H1 (cell line): ENCODE measurements at regions not wholly inside any gene's neighbourhood (a gene's known extent, or its start where the extent isn't known, plus 50 kb on each side); places are given as distances from the start of the nearest gene placed in this dataset.

Experiments used
- EGR1 ChIP-seq: IDR thresholded peaks from 2 replicates; pipeline ENCODE4 v1.6.1; 2011; ENCODE audit warnings: low read depth, low read length, borderline replicate concordance
- TF ChIP-seq, protein P1 (sequence below): IDR thresholded peaks from 2 replicates; pipeline ENCODE4 v1.6.1; 2012; ENCODE audit warnings: inconsistent platforms
- TF ChIP-seq, protein P2 (sequence below): fragments of 300-600 bp; sonication (generic); IDR thresholded peaks from 2 replicates; pipeline ENCODE4 v1.7.1; 2012; ENCODE audit warnings: low read length, moderate library complexity, mild to moderate bottlenecking, inconsistent platforms; ENCODE audit not compliant: insufficient replicate concordance

- TF ChIP-seq, protein P1, sequence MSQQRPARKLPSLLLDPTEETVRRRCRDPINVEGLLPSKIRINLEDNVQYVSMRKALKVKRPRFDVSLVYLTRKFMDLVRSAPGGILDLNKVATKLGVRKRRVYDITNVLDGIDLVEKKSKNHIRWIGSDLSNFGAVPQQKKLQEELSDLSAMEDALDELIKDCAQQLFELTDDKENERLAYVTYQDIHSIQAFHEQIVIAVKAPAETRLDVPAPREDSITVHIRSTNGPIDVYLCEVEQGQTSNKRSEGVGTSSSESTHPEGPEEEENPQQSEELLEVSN = no peak
- TF ChIP-seq, protein P2, sequence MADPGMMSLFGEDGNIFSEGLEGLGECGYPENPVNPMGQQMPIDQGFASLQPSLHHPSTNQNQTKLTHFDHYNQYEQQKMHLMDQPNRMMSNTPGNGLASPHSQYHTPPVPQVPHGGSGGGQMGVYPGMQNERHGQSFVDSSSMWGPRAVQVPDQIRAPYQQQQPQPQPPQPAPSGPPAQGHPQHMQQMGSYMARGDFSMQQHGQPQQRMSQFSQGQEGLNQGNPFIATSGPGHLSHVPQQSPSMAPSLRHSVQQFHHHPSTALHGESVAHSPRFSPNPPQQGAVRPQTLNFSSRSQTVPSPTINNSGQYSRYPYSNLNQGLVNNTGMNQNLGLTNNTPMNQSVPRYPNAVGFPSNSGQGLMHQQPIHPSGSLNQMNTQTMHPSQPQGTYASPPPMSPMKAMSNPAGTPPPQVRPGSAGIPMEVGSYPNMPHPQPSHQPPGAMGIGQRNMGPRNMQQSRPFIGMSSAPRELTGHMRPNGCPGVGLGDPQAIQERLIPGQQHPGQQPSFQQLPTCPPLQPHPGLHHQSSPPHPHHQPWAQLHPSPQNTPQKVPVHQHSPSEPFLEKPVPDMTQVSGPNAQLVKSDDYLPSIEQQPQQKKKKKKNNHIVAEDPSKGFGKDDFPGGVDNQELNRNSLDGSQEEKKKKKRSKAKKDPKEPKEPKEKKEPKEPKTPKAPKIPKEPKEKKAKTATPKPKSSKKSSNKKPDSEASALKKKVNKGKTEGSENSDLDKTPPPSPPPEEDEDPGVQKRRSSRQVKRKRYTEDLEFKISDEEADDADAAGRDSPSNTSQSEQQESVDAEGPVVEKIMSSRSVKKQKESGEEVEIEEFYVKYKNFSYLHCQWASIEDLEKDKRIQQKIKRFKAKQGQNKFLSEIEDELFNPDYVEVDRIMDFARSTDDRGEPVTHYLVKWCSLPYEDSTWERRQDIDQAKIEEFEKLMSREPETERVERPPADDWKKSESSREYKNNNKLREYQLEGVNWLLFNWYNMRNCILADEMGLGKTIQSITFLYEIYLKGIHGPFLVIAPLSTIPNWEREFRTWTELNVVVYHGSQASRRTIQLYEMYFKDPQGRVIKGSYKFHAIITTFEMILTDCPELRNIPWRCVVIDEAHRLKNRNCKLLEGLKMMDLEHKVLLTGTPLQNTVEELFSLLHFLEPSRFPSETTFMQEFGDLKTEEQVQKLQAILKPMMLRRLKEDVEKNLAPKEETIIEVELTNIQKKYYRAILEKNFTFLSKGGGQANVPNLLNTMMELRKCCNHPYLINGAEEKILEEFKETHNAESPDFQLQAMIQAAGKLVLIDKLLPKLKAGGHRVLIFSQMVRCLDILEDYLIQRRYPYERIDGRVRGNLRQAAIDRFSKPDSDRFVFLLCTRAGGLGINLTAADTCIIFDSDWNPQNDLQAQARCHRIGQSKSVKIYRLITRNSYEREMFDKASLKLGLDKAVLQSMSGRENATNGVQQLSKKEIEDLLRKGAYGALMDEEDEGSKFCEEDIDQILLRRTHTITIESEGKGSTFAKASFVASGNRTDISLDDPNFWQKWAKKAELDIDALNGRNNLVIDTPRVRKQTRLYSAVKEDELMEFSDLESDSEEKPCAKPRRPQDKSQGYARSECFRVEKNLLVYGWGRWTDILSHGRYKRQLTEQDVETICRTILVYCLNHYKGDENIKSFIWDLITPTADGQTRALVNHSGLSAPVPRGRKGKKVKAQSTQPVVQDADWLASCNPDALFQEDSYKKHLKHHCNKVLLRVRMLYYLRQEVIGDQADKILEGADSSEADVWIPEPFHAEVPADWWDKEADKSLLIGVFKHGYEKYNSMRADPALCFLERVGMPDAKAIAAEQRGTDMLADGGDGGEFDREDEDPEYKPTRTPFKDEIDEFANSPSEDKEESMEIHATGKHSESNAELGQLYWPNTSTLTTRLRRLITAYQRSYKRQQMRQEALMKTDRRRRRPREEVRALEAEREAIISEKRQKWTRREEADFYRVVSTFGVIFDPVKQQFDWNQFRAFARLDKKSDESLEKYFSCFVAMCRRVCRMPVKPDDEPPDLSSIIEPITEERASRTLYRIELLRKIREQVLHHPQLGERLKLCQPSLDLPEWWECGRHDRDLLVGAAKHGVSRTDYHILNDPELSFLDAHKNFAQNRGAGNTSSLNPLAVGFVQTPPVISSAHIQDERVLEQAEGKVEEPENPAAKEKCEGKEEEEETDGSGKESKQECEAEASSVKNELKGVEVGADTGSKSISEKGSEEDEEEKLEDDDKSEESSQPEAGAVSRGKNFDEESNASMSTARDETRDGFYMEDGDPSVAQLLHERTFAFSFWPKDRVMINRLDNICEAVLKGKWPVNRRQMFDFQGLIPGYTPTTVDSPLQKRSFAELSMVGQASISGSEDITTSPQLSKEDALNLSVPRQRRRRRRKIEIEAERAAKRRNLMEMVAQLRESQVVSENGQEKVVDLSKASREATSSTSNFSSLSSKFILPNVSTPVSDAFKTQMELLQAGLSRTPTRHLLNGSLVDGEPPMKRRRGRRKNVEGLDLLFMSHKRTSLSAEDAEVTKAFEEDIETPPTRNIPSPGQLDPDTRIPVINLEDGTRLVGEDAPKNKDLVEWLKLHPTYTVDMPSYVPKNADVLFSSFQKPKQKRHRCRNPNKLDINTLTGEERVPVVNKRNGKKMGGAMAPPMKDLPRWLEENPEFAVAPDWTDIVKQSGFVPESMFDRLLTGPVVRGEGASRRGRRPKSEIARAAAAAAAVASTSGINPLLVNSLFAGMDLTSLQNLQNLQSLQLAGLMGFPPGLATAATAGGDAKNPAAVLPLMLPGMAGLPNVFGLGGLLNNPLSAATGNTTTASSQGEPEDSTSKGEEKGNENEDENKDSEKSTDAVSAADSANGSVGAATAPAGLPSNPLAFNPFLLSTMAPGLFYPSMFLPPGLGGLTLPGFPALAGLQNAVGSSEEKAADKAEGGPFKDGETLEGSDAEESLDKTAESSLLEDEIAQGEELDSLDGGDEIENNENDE = no peak
- no peak for TF ChIP-seq EGR1
- TF ChIP-seq, all 59 proteins: peak for 0
Observed at GRCh38 chr12:105426766-105427165, 96.3 kb downstream of the C12orf75 start (continued).
